Neural cell (in vitro differentiated cells): ENCODE measurements at regions not wholly inside any gene's neighbourhood (a gene's known extent, or its start where the extent isn't known, plus 50 kb on each side); places are given as distances from the start of the nearest gene placed in this dataset.

ENCODE experiments used
- H2AFZ ChIP-seq: fragments of 200-600, 300-800 bp; sonication (generic), shearing (Covaris generic); 2 replicates; pipeline ENCODE4 v1.6.0; 2014; ENCODE audit warnings: low read depth, mild to moderate bottlenecking, antibody characterized with exemption, low read length, moderate library complexity
- H3F3A ChIP-seq: fragments of 200-600 bp; shearing (Covaris generic); 2 replicates; pipeline ENCODE4 v1.6.1; 2016; ENCODE audit warnings: mild to moderate bottlenecking, moderate library complexity, mixed read lengths, antibody characterized with exemption, low read length; ENCODE audit not compliant: insufficient read depth, poor library complexity, severe bottlenecking
- H3K27ac ChIP-seq: fragments of 200-600, 300-800 bp; sonication (generic), shearing (Covaris generic); 2 replicates; pipeline ENCODE4 v1.5.1; 2014; ENCODE audit warnings: mild to moderate bottlenecking, low read length, moderate library complexity
- H3K27me3 ChIP-seq: fragments of 300-800, 200-600 bp; sonication (generic), shearing (Covaris generic); 2 replicates; pipeline ENCODE4 v1.6.0; 2014; ENCODE audit warnings: mild to moderate bottlenecking, low read depth, low read length, moderate library complexity; ENCODE audit not compliant: insufficient read depth
- H3K36me3 ChIP-seq: fragments of 300-800, 200-600 bp; sonication (generic), shearing (Covaris generic); 2 replicates; pipeline ENCODE4 v1.5.1; 2014; ENCODE audit warnings: mild to moderate bottlenecking, antibody characterized with exemption, low read length, moderate library complexity; ENCODE audit not compliant: insufficient read depth
- H3K4me2 ChIP-seq: fragments of 300-800, 200-600 bp; sonication (generic), shearing (Covaris generic); 2 replicates; pipeline ENCODE4 v1.6.0; 2014; ENCODE audit warnings: mild to moderate bottlenecking, low read length
- H3K4me3 ChIP-seq: fragments of 300-800, 200-600 bp; sonication (generic), shearing (Covaris generic); 2 replicates; pipeline ENCODE4 v1.5.1; 2014; ENCODE audit warnings: mild to moderate bottlenecking, low read length, moderate library complexity
- H3K79me2 ChIP-seq: fragments of 200-600 bp; shearing (Covaris generic); replicated peaks from 2 replicates; pipeline ENCODE4 v1.6.0; 2014; ENCODE audit warnings: mild to moderate bottlenecking, low read length, moderate library complexity; ENCODE audit not compliant: insufficient read depth
- H3K9ac ChIP-seq: fragments of 300-800, 200-600 bp; sonication (generic), shearing (Covaris generic); 2 replicates; pipeline ENCODE4 v1.6.1; 2016; ENCODE audit warnings: mild to moderate bottlenecking, low read length, mixed read lengths
- H3K9me2 ChIP-seq: fragments of 200-600 bp; shearing (Covaris generic); 2 replicates; pipeline ENCODE4 v1.6.1; 2016; ENCODE audit warnings: mild to moderate bottlenecking, low read length, mixed read lengths; ENCODE audit not compliant: insufficient read depth
- H3K9me3 ChIP-seq: fragments of 200-600, 300-800 bp; sonication (generic), shearing (Covaris generic); 2 replicates; pipeline ENCODE4 v1.6.1; 2016; ENCODE audit warnings: mild to moderate bottlenecking, mixed run types, low read length, moderate library complexity, mixed read lengths
- H4K20me1 ChIP-seq: fragments of 200-600 bp; shearing (Covaris generic); 2 replicates; pipeline ENCODE4 v1.6.1; 2016; ENCODE audit warnings: mild to moderate bottlenecking, mixed run types; ENCODE audit not compliant: insufficient read depth
- CTCF ChIP-seq: fragments of 450-650 bp; IDR thresholded peaks from 2 replicates; pipeline ENCODE4 v1.5.1; 2014; ENCODE audit warnings: antibody characterized with exemption, mild to moderate bottlenecking, moderate library complexity; ENCODE audit not compliant: poor library complexity, severe bottlenecking
- EP300 ChIP-seq: fragments of 450-650 bp; conservative IDR thresholded peaks from 2 replicates; pipeline ENCODE4 v1.6.1; 2014; ENCODE audit warnings: antibody characterized with exemption, mild to moderate bottlenecking, moderate library complexity; ENCODE audit not compliant: poor library complexity, severe bottlenecking
- EZH2 ChIP-seq: fragments of 200-600, 300-800 bp; shearing (Covaris generic), sonication (generic); IDR thresholded peaks from 2 replicates; pipeline ENCODE4 v1.6.1; 2014; ENCODE audit warnings: antibody characterized with exemption, low read length, borderline replicate concordance, mild to moderate bottlenecking; ENCODE audit not compliant: insufficient read depth, poor library complexity, severe bottlenecking
- MXI1 ChIP-seq: fragments of 450-650 bp; conservative IDR thresholded peaks from 2 replicates; pipeline ENCODE4 v1.6.1; 2014; ENCODE audit warnings: antibody characterized with exemption, mild to moderate bottlenecking; ENCODE audit not compliant: poor library complexity, severe bottlenecking
- POLR2AphosphoS5 ChIP-seq: IDR thresholded peaks from 2 replicates; pipeline ENCODE4 v1.6.1; 2012
- RAD21 ChIP-seq: fragments of 450-650 bp; conservative IDR thresholded peaks from 2 replicates; pipeline ENCODE4 v1.6.1; 2014; ENCODE audit warnings: antibody characterized with exemption, mild to moderate bottlenecking, moderate library complexity
- SMC3 ChIP-seq: fragments of 450-650 bp; conservative IDR thresholded peaks from 2 replicates; pipeline ENCODE4 v1.6.1; 2014; ENCODE audit warnings: antibody characterized with exemption, mild to moderate bottlenecking, moderate library complexity; ENCODE audit not compliant: poor library complexity
- TAF1 ChIP-seq: IDR thresholded peaks from 2 replicates; pipeline ENCODE4 v1.6.1; 2012; ENCODE audit warnings: low read depth
- TF ChIP-seq, protein P1 (sequence below): IDR thresholded peaks from 2 replicates; pipeline ENCODE4 v1.6.1; 2012; ENCODE audit warnings: borderline replicate concordance

DNA sequence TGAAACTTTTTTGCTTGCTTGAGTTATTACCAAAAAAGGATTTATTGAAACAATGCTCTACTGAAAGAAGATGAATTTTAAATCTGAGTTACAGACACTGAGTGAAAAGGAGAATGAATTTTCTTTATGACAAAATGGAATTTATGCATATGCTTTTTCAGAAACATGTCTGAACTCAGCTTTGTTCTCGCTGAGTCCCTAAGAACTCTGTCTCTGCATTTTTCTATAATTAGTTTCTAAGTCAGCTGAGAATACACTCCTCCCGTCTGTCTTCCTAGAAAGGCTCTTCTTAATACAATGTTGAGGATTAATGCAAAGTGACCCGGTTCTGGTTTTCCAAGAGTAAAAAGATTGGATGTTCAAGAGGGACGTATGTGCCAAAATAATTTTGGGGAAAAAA, 463.5 kb downstream of the NKX6-1 start:
- H3K36me3 ChIP-seq: no peaks in the 10 kb centered on the region
- no peaks in the 10 kb centered on the region for H4K20me1 ChIP-seq
- H3K9me3 ChIP-seq: no peaks in the 10 kb centered on the region
- no peaks in the 10 kb centered on the region for H3K9me2 ChIP-seq
- H3K4me2 ChIP-seq: no peak overlapping the region
- no peak overlapping the region for H3K9ac ChIP-seq
- H3K27ac ChIP-seq: no peak overlapping the region
- H3K79me2 ChIP-seq: no peaks in the 10 kb centered on the region
- no peak overlapping the region for H2AFZ ChIP-seq
- TF ChIP-seq RAD21 (no peak), SMC3 (no peak), POLR2AphosphoS5 (no peak), TAF1 (no peak), CTCF (no peak), EP300 (no peak), EZH2 (no peak), MXI1 (no peak)
- TF ChIP-seq, protein P1, sequence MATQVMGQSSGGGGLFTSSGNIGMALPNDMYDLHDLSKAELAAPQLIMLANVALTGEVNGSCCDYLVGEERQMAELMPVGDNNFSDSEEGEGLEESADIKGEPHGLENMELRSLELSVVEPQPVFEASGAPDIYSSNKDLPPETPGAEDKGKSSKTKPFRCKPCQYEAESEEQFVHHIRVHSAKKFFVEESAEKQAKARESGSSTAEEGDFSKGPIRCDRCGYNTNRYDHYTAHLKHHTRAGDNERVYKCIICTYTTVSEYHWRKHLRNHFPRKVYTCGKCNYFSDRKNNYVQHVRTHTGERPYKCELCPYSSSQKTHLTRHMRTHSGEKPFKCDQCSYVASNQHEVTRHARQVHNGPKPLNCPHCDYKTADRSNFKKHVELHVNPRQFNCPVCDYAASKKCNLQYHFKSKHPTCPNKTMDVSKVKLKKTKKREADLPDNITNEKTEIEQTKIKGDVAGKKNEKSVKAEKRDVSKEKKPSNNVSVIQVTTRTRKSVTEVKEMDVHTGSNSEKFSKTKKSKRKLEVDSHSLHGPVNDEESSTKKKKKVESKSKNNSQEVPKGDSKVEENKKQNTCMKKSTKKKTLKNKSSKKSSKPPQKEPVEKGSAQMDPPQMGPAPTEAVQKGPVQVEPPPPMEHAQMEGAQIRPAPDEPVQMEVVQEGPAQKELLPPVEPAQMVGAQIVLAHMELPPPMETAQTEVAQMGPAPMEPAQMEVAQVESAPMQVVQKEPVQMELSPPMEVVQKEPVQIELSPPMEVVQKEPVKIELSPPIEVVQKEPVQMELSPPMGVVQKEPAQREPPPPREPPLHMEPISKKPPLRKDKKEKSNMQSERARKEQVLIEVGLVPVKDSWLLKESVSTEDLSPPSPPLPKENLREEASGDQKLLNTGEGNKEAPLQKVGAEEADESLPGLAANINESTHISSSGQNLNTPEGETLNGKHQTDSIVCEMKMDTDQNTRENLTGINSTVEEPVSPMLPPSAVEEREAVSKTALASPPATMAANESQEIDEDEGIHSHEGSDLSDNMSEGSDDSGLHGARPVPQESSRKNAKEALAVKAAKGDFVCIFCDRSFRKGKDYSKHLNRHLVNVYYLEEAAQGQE: no peak
- H3F3A ChIP-seq: no peaks in the 10 kb centered on the region
- H3K27me3 ChIP-seq: no peaks in the 10 kb centered on the region
- H3K4me3 ChIP-seq: no peak overlapping the region

DNA sequence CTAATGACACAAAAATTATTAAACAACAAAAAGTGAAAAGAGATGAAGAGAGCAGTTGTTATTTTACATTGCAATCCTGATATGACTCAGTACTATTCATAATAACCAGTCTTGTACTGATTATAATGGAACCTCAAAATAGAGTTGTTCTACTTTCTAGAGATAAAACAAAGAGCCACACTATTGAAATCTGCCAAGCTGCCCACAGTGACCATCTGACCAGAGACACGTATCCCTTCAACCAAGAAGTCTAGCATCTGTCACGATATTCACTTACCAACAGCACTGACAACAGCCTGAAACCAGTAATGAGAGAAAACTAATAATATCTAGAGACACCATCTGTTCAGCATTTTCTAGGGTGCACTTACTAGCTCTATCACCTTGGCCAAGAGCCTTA, 466.7 kb downstream of the NKX6-1 start:
- no peaks in the 10 kb centered on the region for H3K9me2 ChIP-seq
- H3K79me2 ChIP-seq: no peaks in the 10 kb centered on the region
- no peaks in the 10 kb centered on the region for H3K27me3 ChIP-seq
- no peak overlapping the region for H3K4me2 ChIP-seq
- H3K9me3 ChIP-seq: no peaks in the 10 kb centered on the region
- no peaks in the 10 kb centered on the region for H3K36me3 ChIP-seq
- TF ChIP-seq CTCF (no peak), POLR2AphosphoS5 (no peak), MXI1 (no peak), EZH2 (no peak), RAD21 (no peak), TAF1 (no peak), EP300 (no peak), SMC3 (no peak)
- TF ChIP-seq, protein P1: no peak
- H4K20me1 ChIP-seq: no peaks in the 10 kb centered on the region
- H3K27ac ChIP-seq: no peak overlapping the region
- H3K4me3 ChIP-seq: no peak overlapping the region
- no peak overlapping the region for H3K9ac ChIP-seq
- H3F3A ChIP-seq: no peaks in the 10 kb centered on the region
- H2AFZ ChIP-seq: no peak overlapping the region
